ENCODE measurements at regions not wholly inside any gene's neighbourhood (a gene's known extent, or its start where the extent isn't known, plus 50 kb on each side); places are given as distances from the start of the nearest gene placed in this dataset.
A peak's percentile ranks its signal among the peaks of the same experiment; 100 is the strongest.

DNA sequence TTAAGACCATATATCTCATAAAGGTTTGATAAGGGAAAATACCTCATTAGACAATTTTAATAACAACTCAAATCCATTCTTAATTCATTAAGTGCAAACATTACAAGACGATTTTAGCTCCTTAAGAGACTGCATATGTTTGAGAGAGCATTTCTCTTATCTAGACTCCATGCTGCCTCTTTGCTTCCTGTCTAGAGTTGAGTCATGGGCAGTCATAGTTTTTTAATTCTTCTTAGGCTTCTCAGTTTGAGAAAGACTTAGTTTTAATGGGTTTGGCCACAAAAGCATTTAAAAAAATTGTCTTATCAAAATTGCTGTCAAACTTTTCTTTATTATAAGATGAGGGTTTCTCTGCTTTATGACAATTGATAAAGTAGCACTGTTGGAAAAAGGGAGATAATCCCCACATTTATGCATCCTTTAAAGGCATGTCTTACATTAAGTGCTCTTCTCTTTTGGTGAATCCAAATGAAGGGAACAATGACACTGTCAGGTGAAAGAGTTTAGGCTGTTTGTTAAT lies 713.4 kb downstream of the PCDH18 start:
- ATAC-seq: no peak
- Mint-ChIP-seq H3K4me1 (no peaks in the 10 kb centered on the region), H3K9me3 (no peaks in the 10 kb centered on the region), H3K27ac (no peak overlapping the region), H3K36me3 (no peaks in the 10 kb centered on the region), H3K4me3 (no peak overlapping the region)
- no peak for DNase-seq (ENCODE audit: low spot score in 2 of 2)

DNA sequence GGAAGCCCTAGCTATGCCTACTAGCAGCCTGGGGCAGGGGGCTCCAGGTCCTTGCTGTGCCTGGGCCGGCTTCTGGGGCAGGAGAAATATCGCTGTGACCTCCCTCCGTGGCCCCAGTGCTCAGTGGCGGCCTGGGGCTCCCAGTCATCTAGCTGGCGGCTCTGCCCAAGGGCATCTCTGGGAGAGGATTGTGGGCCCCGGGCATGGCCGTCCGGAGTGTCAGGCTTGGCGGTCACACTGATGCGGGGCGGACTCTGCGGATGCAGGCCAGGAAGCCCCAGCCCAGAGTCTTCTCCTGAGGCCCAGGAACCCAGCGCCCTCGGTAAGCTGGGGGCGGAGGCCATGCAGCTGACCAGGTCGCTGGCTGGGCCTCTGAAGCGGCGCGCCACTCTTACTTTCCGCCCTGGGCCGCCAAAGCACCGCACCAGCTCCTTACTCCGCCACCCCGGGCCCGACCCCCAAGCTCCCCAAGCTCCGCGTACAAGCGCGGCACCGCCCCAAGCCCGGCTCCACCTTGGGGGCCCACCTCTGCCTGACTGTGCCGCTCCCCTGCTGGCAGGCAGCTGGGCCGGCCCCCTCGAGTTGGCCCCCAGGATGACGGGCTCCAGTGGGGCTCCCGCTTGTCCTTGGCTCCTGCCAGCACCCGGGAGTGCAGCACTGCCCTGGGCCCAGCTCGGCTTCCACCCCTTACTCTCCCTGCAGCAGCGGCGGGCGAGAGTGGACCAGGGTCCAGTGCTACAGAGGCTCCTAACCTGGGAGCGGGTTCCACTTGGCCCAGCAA lies 720.0 kb downstream of the PCDH18 start:
- H3K36me3 Mint-ChIP-seq: no peaks in the 10 kb centered on the region
- no peak overlapping the region for H3K4me3 Mint-ChIP-seq
- ATAC-seq (no peak), DNase-seq (ENCODE audit: low spot score in 2 of 2) (no peak)
- no peaks in the 10 kb centered on the region for H3K4me1 Mint-ChIP-seq
- no peak overlapping the region for H3K27ac Mint-ChIP-seq
- H3K9me3 Mint-ChIP-seq: peaks cover 7% of the 10 kb centered on the region

DNA sequence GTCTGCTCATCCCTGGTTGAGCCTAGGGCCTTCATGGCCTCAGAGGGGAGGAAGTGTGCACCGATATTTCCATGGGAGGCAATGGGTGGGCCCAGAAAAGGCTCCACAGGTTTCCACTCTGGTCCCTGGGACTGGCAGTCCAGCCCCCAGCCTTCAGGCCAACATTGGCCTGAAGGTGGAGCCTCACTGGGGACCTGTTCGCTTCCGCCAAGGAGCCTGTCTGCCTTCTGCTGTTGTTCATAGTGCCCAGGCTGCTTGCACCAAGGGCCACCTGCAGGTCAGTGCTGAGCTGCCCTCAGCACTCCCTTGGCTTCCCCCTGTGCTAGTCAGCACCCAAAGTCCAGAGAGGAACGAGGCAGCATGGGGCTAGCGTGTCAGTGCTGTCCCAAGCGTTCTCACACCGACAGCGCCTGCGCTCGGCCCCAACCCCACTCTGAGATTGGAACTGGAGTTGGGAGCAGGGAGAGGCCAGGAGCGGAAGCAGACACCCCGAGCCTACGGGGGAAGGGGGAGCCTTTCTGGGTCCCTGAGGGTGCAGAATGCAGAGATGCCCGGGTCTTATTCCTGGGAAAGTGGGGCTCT lies 720.7 kb downstream of the PCDH18 start:
- Mint-ChIP-seq H3K36me3 (no peaks in the 10 kb centered on the region), H3K9me3 (peaks cover 7% of the 10 kb centered on the region), H3K4me1 (no peaks in the 10 kb centered on the region), H3K27ac (no peak overlapping the region), H3K4me3 (no peak overlapping the region)
- peak; percentile 31 for ATAC-seq
- no peak for DNase-seq (ENCODE audit: low spot score in 2 of 2)

DNA sequence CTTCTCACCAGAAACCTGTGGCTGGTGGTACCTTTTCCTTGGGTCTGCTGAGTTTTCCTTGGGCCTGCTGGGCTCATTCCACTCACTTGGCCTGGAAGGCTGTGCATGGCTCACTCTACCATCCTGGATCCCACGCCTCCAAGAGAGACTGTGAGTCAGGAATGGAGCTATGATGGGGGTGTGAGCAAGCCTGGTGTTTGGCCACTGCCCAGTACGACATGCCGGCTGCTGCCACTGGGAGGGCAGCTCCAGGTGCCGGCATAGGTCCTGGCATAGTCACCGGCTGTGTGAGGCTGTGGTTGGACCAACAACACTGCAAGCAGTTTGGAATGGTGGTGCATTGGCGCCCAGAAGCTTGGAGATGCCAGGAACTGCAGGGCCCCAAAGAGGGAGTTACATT lies 721.7 kb downstream of the PCDH18 start:
- Mint-ChIP-seq H3K36me3 (no peaks in the 10 kb centered on the region), H3K27ac (no peak overlapping the region), H3K9me3 (peaks cover 7% of the 10 kb centered on the region), H3K4me1 (no peaks in the 10 kb centered on the region), H3K4me3 (no peak overlapping the region)
- no peak for DNase-seq (ENCODE audit: low spot score in 2 of 2)
- peak; percentile 8 for ATAC-seq

DNA sequence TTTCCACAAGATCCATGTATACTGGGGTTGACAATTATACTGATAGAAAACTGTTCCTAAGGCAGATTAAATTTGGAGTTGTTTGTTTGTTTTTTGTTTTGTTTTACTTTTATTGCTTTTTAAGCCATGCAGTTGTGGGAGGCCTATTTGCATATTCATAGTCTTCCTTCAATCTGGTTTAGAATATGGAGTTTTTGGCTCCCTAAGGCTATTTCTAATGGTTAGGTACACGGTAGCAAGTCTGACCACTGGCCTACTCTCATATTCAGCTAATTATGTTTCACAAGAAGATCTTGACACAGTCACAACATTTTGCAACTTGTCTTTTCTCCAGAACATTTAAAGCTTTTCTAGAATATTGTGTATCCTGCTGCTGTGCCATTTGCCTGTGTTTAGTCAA lies 725.5 kb downstream of the PCDH18 start:
- Mint-ChIP-seq H3K36me3 (no peaks in the 10 kb centered on the region), H3K4me1 (no peaks in the 10 kb centered on the region)
- no peak for DNase-seq (ENCODE audit: low spot score in 2 of 2)

DNA sequence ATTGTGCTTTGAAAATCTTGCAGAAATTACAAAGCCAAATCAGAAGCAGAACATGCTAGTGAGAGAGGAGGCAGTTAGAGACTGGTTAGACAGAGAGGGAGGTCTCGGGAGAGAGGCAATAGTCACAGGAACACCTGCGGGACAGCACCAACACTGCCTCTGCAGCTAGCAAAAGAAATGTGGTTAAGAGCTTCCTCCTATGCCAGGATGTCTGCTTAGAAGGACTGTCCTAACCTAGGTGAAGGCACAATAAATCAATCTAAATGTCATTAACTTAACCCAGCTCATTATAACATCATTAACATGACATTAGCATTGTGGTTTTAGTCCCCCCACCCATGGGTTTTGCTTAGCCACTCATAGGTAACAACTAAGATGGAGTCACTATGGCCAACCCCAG lies 726.7 kb downstream of the PCDH18 start:
- DNase-seq (ENCODE audit: low spot score in 2 of 2) (no peak), ATAC-seq (no peak)
- H3K4me3 Mint-ChIP-seq: no peak overlapping the region
- H3K4me1 Mint-ChIP-seq: no peaks in the 10 kb centered on the region
- no peaks in the 10 kb centered on the region for H3K36me3 Mint-ChIP-seq
- H3K9me3 Mint-ChIP-seq: peaks cover 15% of the 10 kb centered on the region
- no peak overlapping the region for H3K27ac Mint-ChIP-seq

More for the DNA sequence above, 725.5 kb downstream of the PCDH18 start:
- Mint-ChIP-seq H3K27ac (no peak overlapping the region), H3K4me3 (no peak overlapping the region), H3K9me3 (peaks cover 15% of the 10 kb centered on the region)
- ATAC-seq: no peak

DNA sequence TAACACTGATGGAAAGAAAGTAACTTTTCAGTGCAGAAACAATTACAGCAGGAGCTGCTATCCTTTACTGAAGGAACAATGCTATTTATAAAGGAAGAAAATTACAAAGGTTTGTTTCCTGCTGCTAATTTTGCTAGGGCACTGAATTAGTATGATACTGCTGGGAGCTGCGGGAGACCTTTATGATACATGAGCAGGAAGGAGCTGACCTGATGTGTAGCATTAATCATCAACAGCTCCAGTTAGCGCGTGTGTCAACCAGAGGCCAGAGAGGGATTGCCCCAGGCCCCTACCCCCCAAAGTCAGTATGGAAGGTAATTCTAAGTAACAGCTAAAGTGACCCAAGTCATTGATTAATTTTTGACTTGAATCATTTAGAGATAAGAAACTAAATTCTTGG lies 728.9 kb downstream of the PCDH18 start:
- no peak overlapping the region for H3K27ac Mint-ChIP-seq
- DNase-seq (ENCODE audit: low spot score in 2 of 2): no peak
- no peak for ATAC-seq
- no peaks in the 10 kb centered on the region for H3K36me3 Mint-ChIP-seq
- no peak overlapping the region for H3K4me3 Mint-ChIP-seq
- no peaks in the 10 kb centered on the region for H3K4me1 Mint-ChIP-seq
- H3K9me3 Mint-ChIP-seq: peaks cover 12% of the 10 kb centered on the region

DNA sequence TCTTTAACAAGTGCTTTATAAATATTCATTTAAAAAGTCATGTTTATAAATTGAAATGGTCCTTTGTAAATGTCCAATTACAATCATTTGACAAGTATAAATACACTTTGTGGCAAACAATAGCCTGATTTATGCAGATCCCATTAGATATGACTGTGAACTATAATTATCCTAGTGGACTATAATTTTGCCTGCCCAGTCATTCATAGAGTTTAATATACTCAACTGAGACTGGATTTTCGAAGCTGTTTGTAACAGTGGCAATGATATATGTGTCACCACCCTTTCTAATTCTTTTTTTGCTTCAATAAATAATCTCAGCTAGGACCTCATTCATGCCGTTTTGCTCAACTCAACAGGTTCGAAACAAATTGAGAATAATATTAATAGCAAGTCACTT lies 732.0 kb downstream of the PCDH18 start:
- Mint-ChIP-seq H3K27ac (no peak overlapping the region), H3K4me1 (no peaks in the 10 kb centered on the region), H3K36me3 (no peaks in the 10 kb centered on the region), H3K4me3 (no peak overlapping the region), H3K9me3 (peaks cover 13% of the 10 kb centered on the region)
- ATAC-seq (no peak), DNase-seq (ENCODE audit: low spot score in 2 of 2) (no peak)

DNA sequence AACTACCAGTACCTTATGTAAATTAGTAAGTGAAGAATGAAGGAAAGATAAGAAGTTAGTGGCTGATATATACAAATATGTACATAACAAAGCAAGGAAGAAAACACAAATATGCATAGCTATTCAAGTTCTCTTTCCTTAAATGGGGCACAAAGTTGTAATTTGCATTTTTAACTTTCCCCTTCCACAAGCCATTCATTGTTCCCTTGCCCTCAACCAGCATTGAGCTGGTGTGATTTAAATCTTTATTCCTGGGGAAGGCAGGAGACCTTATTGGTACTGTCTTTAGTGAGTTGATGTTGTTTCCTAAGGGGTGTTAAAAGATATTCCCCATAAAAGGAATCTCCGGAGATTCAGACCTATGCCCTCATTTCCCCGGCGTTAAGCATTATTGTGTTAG lies 735.3 kb downstream of the PCDH18 start:
- ATAC-seq (no peak), DNase-seq (ENCODE audit: low spot score in 2 of 2) (no peak)
- peaks cover 4% of the 10 kb centered on the region for H3K9me3 Mint-ChIP-seq
- no peak overlapping the region for H3K4me3 Mint-ChIP-seq
- no peak overlapping the region for H3K27ac Mint-ChIP-seq
- H3K4me1 Mint-ChIP-seq: no peaks in the 10 kb centered on the region
- H3K36me3 Mint-ChIP-seq: no peaks in the 10 kb centered on the region

DNA sequence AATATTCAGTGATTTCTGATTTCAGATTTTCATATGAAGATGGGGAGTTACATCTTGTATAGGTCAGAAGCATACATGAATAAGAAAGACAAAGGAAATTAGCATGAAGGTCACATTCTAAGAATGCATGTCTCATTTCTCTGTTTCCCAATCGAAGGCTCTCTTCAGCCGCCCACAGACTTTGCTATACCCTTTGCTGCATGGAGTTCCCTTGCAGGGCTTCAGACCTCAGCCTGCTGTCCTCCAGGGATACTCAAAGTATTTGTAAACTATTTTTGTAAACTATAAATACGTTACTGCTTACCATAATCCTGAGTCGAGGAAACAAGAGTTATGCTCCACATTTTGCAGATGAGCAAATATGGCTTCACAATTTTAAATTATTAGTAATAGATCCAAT lies 738.4 kb downstream of the PCDH18 start:
- H3K36me3 Mint-ChIP-seq: no peaks in the 10 kb centered on the region
- DNase-seq (ENCODE audit: low spot score in 2 of 2) (no peak), ATAC-seq (no peak)
- H3K9me3 Mint-ChIP-seq: peaks cover 4% of the 10 kb centered on the region
- no peak overlapping the region for H3K4me3 Mint-ChIP-seq
- H3K27ac Mint-ChIP-seq: no peak overlapping the region
- no peaks in the 10 kb centered on the region for H3K4me1 Mint-ChIP-seq

DNA sequence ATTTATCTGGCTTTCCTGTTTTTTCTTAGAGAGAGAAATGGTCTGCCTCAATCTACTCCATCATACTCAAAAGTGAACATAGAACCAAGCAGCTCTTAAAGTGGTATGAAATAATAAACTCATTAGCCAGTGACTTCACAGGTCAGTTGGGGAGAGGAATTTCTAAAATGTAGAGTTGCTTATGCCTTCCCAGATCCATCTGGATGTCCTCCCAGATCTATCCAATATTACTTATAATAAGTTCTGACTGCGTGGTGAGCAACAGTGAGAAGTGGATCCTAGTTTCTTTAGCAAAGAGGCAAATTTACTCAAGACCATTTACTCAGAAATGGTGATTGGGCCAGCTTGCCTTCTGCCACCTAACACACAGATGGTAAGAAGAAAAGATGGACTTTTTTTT lies 748.0 kb downstream of the PCDH18 start:
- H3K27ac Mint-ChIP-seq: no peak overlapping the region
- peaks cover 12% of the 10 kb centered on the region for H3K9me3 Mint-ChIP-seq
- no peak for ATAC-seq
- H3K4me1 Mint-ChIP-seq: no peaks in the 10 kb centered on the region
- H3K4me3 Mint-ChIP-seq: no peak overlapping the region
- no peak for DNase-seq (ENCODE audit: low spot score in 2 of 2)
- H3K36me3 Mint-ChIP-seq: no peaks in the 10 kb centered on the region

DNA sequence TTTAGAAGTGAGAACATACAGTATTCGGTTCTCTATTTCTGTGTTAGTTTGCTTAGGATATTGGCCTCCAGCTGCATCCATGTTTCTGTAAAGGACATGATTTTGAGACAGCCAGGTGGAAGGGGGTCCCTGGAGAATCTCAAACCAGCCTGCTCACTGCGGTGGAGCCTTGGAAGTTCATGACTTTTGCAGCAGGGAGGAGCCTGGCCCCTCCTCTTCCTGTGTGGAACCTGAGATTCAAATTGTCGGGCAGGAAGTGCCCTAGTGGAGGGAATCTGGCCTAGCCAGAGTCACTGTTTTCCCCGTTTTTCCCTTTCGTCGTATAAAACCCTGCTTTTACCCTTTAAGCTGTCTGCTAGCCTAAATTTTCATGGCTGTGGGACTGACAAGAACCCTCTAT lies 762.6 kb downstream of the PCDH18 start:
- no peaks in the 10 kb centered on the region for H3K36me3 Mint-ChIP-seq
- H3K9me3 Mint-ChIP-seq: peaks cover 2% of the 10 kb centered on the region
- DNase-seq (ENCODE audit: low spot score in 2 of 2): no peak
- ATAC-seq: no peak
- H3K4me1 Mint-ChIP-seq: no peaks in the 10 kb centered on the region
- no peak overlapping the region for H3K4me3 Mint-ChIP-seq
- no peak overlapping the region for H3K27ac Mint-ChIP-seq

DNA sequence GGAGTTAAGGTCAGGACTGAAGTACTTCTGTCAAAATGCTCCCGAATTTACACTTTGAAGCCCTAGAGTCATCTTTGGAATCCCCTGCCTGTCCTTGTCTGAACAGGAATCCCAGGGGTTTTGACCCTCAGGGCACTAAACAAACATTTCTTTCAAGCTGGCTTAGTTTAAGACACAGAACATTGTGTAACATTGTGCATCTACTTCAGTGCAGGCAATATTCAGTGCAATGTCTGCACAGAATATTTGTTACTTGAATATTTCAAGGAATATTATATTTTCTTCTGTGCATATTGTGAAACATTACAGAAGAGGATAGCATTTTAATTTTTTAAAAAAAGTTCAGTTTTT lies 763.4 kb downstream of the PCDH18 start:
- DNase-seq (ENCODE audit: low spot score in 2 of 2) (no peak), ATAC-seq (no peak)
- H3K9me3 Mint-ChIP-seq: peaks cover 2% of the 10 kb centered on the region
- H3K27ac Mint-ChIP-seq: no peak overlapping the region
- no peak overlapping the region for H3K4me3 Mint-ChIP-seq
- no peaks in the 10 kb centered on the region for H3K36me3 Mint-ChIP-seq
- no peaks in the 10 kb centered on the region for H3K4me1 Mint-ChIP-seq

DNA sequence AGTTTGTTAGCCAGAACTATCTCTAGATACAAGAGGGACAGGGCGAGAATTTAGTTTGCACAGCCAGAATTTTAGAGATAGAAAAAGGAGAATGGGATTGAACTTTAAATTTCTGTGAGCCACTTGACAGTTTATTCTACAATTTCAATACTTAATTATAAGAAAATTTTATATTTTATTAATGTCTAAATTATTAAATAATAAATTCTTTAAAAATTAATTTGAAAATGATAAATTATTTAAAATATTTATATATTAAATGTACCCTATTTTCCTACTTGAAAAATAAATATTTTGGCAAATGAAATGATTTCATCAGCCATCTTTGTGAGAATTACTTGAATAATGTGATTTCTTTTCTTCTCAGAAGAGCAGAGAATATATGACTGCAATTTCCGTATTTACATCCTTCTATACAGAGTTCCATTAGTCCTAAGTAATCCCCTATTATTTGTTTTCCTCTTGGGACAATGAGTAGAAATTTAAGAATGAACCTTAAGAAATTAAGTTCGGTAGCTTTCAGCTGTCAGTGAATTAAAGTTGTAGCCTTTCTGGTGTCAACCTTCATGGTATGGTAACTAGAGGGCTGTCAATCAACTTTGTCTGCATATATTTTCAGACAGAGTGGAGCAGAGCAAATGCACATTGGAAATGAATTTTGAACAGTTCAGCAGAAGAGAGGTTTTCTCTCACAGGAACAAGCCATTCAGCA lies 763.9 kb downstream of the PCDH18 start:
- H3K27ac Mint-ChIP-seq: no peak overlapping the region
- DNase-seq (ENCODE audit: low spot score in 2 of 2): no peak
- no peaks in the 10 kb centered on the region for H3K36me3 Mint-ChIP-seq
- H3K4me1 Mint-ChIP-seq: no peaks in the 10 kb centered on the region
- no peak overlapping the region for H3K4me3 Mint-ChIP-seq
- no peak for ATAC-seq
- H3K9me3 Mint-ChIP-seq: peaks cover 2% of the 10 kb centered on the region

DNA sequence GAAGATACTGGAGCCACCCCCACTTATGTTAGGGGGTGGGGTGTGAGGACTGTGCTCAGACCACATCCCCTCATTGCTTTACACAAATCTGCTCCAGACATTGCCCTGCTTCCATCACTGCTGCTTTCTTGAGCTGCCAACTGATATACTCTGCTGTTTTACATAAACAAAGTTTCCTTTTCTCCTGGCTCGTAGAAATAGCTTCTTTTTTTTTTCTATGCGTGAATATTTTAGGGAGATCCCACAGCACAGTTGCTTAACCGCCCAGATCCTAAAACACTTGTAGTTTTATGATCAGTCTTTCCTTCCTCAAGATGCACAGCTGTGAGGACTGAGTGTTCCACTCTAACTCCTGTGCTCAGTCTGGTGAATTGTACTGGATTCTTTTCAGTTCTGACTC lies 768.4 kb downstream of the PCDH18 start:
- H3K9me3 Mint-ChIP-seq: peaks cover 5% of the 10 kb centered on the region

DNA sequence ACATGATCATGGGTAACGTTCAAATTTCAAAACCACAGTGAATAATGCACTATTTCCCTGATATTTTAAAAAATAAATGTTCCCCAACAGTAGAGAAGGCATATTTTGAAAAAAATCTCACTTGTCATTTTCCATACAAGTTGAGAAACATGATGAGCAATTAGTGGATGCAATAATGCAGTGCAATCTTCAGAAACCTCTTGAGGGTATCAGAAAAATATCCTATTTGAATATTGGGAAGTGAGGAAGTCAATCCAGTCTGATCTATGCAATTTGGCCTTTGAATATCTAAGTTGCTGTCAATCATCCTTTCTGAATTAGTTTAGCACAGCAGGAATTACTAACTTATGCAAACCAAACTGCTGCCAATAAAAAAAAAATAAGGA lies 776.8 kb downstream of the PCDH18 start:
- DNase-seq (ENCODE audit: low spot score in 2 of 2): no peak
- no peaks in the 10 kb centered on the region for H3K4me1 Mint-ChIP-seq
- no peak for ATAC-seq
- no peak overlapping the region for H3K27ac Mint-ChIP-seq
- H3K36me3 Mint-ChIP-seq: no peaks in the 10 kb centered on the region
- H3K4me3 Mint-ChIP-seq: no peak overlapping the region
- H3K9me3 Mint-ChIP-seq: peaks cover 2% of the 10 kb centered on the region

More for the DNA sequence above, 768.4 kb downstream of the PCDH18 start:
- no peak for DNase-seq (ENCODE audit: low spot score in 2 of 2)
- Mint-ChIP-seq H3K4me3 (no peak overlapping the region), H3K4me1 (no peaks in the 10 kb centered on the region), H3K36me3 (no peaks in the 10 kb centered on the region), H3K27ac (no peak overlapping the region)
- ATAC-seq: no peak

Measured in stimulated activated effector memory CD8-positive, alpha-beta T cell treated with anti-CD3 and anti-CD28 coated beads, Interleukin-12 subunit alpha, Interleukin-12 subunit beta, amount 100 ng/mL, for 72 hours (primary cell).